ENCODE measurements at regions not wholly inside any gene's neighbourhood (a gene's known extent, or its start where the extent isn't known, plus 50 kb on each side); places are given as distances from the start of the nearest gene placed in this dataset.

DNA sequence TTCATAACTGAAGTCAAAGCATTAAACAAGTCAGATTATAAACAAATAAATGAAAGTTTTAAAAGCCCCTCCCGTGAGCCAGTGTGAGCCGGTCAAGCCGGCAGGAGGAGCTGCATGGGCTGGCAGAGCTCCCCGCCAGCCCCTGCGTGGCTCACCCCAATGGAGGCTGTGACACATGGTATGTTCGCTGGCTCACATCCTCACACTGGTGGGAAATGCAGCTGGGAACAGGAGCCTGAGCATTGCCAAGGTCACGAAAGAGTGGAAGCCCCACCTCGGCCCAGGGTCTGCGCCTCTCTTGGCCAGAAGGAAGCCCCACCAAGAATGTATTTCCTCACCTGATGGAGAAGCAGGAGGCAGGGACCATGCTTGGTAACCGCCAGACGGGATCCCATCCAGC lies 261.7 kb upstream of the TCERG1L start:
- TF ChIP-seq, protein P1, sequence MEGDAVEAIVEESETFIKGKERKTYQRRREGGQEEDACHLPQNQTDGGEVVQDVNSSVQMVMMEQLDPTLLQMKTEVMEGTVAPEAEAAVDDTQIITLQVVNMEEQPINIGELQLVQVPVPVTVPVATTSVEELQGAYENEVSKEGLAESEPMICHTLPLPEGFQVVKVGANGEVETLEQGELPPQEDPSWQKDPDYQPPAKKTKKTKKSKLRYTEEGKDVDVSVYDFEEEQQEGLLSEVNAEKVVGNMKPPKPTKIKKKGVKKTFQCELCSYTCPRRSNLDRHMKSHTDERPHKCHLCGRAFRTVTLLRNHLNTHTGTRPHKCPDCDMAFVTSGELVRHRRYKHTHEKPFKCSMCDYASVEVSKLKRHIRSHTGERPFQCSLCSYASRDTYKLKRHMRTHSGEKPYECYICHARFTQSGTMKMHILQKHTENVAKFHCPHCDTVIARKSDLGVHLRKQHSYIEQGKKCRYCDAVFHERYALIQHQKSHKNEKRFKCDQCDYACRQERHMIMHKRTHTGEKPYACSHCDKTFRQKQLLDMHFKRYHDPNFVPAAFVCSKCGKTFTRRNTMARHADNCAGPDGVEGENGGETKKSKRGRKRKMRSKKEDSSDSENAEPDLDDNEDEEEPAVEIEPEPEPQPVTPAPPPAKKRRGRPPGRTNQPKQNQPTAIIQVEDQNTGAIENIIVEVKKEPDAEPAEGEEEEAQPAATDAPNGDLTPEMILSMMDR (IDR thresholded peaks at IDR 0.05; ENCODE audit: control insufficient read depth, insufficient read depth, low read depth, low read length, missing control alignments) = no peak
- DNase-seq (ENCODE audit: low read depth) = no peak

DNA sequence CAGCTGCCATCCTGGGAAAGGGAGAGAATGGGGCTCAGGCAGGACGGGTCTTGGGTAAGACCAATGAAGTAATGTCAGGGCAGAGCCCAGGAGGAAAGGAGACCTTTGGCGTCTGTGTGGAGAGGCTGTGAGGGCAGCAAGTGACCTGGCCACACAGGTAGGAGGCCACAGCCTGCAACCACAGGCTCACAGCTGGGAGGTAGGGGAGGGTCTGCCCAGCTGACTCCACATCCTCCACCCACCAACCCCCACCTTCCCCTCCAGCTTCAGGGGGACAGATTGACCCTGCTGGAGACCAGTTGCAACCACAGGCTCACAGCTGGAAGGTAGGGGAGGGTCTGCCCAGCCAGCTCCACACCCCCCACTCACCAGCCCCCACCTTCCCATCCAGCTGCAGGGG lies 262.2 kb upstream of the TCERG1L start:
- TF ChIP-seq, protein P1 (IDR thresholded peaks at IDR 0.05; ENCODE audit: control insufficient read depth, insufficient read depth, low read depth, low read length, missing control alignments) = no peak
- H3K4me3 ChIP-seq (ENCODE audit: control insufficient read depth, low read depth, low read length) = no peak overlapping the region
- no peak for DNase-seq (ENCODE audit: low read depth)

More for the DNA sequence above, 261.7 kb upstream of the TCERG1L start:
- H3K4me3 ChIP-seq (ENCODE audit: control insufficient read depth, low read depth, low read length) = no peak overlapping the region

DNA sequence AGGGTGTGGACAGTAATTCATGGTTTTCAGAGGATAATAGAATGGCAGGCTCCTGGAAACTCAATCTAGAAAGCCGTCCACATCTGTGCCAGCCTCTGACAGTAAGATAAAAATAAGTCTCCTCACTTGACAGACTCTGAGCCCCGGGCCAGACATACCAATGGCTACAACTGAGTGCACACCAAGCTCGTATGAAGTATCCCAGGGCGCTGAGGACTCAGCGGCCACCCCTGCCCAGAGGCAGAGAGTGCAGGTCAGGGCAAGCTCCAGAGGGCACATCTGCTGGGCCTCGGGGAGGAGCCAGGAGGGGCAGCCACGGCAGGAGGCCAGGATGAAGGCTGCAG lies 262.8 kb upstream of the TCERG1L start:
- no peak overlapping the region for H3K4me3 ChIP-seq (ENCODE audit: control insufficient read depth, low read depth, low read length)
- TF ChIP-seq, protein P1 (IDR thresholded peaks at IDR 0.05; ENCODE audit: control insufficient read depth, insufficient read depth, low read depth, low read length, missing control alignments) = no peak
- no peak for DNase-seq (ENCODE audit: low read depth)

DNA sequence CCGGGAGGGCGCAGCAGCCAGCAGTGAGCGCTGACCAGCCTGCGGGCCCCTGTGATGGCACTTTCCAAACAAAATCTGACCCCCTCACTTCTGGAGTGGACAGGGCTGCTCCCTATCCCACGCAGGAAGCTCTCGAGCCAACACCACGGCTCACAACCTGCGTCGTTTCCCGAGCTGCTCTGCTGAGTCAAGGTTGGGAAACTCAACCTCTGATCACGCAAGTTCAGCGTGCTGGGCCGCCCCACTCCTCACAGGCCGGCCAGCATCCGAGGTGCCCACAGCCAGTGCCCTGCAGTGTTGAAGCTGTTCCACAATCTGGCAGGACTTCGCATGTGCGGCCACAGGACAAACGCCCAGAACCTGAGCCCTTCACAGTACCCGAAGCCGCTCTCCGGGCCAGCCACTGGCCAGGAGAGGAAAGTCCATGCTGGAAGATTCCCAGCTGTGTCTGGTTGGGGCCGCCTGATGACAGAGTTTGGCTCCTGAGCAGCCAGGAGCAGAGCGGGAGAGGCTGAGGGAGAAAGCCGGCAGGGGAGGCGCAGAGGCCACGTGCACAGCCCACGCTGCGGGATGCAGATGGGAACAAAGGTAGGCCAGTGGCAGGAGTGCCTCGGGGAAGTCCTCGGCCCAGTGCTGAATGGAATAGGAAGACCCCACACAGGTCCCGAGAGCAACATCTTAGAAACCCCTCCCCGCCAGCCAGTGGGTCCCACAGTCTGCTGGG lies 263.3 kb upstream of the TCERG1L start:
- TF ChIP-seq, protein P1 (IDR thresholded peaks at IDR 0.05; ENCODE audit: control insufficient read depth, insufficient read depth, low read depth, low read length, missing control alignments) = no peak
- H3K4me3 ChIP-seq (ENCODE audit: control insufficient read depth, low read depth, low read length) = no peak overlapping the region
- DNase-seq (ENCODE audit: low read depth) = no peak

DNA sequence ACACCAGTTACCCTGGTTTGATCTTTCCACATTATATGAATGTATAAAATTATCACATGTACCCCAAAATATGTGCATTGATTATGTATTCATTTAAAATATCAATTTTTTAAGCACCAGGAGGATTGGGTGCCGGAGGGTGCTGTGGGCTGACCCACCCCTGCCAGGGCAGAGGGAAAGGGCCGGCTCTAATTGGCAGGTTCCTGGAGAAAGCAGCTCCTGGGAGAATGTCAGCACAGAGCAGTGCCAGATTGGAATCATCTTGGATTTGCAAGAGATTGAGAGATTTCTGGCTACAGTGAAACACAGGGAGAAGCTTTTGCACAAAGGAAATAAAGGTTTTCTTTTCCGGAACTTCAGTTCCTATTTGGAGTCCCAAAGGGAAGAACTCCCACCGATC lies 264.4 kb upstream of the TCERG1L start:
- no peak overlapping the region for H3K4me3 ChIP-seq (ENCODE audit: control insufficient read depth, low read depth, low read length)
- DNase-seq (ENCODE audit: low read depth) = no peak
- TF ChIP-seq, protein P1 (IDR thresholded peaks at IDR 0.05; ENCODE audit: control insufficient read depth, insufficient read depth, low read depth, low read length, missing control alignments) = no peak

DNA sequence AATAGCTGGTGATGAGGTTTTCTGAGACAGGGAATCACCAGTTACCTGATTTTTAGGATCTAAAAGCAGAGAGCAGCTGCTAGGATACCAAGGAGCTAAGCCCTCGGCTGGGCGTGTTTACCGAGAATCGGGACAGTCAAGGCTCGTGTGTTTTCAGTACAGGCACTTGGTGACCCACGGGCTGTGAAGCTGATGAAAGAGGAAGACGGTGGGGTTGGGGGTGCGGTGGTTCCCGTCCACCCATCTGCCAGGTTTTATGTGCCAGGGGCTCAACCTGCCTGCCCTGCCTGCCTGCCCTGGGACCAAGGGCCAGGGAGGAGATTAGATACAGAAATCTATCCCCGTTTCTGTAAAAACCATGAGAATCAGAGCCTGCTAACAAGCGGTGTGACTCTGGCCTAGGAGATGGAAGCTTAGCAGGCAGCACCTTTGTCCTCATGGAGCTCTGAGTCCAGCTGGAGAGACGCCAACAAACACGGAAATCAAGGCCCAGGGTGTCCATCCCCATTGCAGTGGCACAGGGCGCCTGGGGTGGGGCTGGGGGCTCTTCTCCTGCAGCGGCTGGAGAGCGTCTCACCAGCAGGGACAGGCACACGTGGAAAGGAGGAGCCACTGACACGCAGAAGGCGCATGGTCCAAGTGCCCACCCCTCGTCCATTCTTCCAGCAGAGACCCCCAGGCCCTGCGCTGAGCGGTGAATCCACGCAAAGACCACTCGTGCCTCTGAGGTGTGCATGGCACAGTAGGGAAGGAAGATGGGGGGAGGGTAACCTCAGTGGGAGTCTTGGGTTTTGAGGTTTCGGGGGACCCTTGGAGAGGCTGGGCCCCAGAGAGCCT lies 265.0 kb upstream of the TCERG1L start:
- DNase-seq (ENCODE audit: low read depth) = no peak
- no peak overlapping the region for H3K4me3 ChIP-seq (ENCODE audit: control insufficient read depth, low read depth, low read length)
- TF ChIP-seq, protein P1 (IDR thresholded peaks at IDR 0.05; ENCODE audit: control insufficient read depth, insufficient read depth, low read depth, low read length, missing control alignments) = no peak

Data from AG09309 (cell line).